Ascending aorta (tissue), 2 donors: ENCODE measurements at regions not wholly inside any gene's neighbourhood (a gene's known extent, or its start where the extent isn't known, plus 50 kb on each side); places are given as distances from the start of the nearest gene placed in this dataset.

ENCODE experiments used
- DNase-seq, 2 donors: peaks; one replicate each; pipeline ENCODE4 v3.0.0-alpha.2; 2019; ENCODE audit warnings: low spot score in 2 of 2
- H3K27ac ChIP-seq, 2 donors: fragments of 200-600 bp; sonication (generic); one replicate each; pipeline ENCODE4 v1.5.1; 2016 to 2017; ENCODE audit warnings: mild to moderate bottlenecking in 1 of 2
- H3K27me3 ChIP-seq: fragments of 200-600 bp; sonication (generic); one replicate; pipeline ENCODE4 v1.5.1; 2017
- H3K36me3 ChIP-seq, 2 donors: fragments of 200-600 bp; sonication (generic); one replicate each; pipeline ENCODE4 v1.5.1; 2016
- H3K4me1 ChIP-seq, 2 donors: fragments of 200-600 bp; sonication (generic); one replicate each; pipeline ENCODE4 v1.5.1; 2016 to 2017; ENCODE audit warnings: mild to moderate bottlenecking in 1 of 2
- H3K4me3 ChIP-seq, 2 donors: fragments of 200-600 bp; sonication (generic); one replicate each; pipeline ENCODE4 v1.5.1; 2016 to 2017; ENCODE audit warnings: mild to moderate bottlenecking in 1 of 2
- H3K9me3 ChIP-seq, 2 donors: fragments of 200-600 bp; sonication (generic); one replicate each; pipeline ENCODE4 v1.5.1; 2016
- intact Hi-C: fragments of 100-400 bp; cut with DNase I; formaldehyde crosslinking; loops from one replicate; pipeline ENCODE4 v1.15.1; 2023
- TF ChIP-seq, protein P1 (sequence below), 3 experiments: fragments of 200-600 bp in 2 of 3; fragments of 450-650 bp in 1 of 3; sonication (generic) in 2 of 3; IDR thresholded peaks; one replicate each; pipeline ENCODE4 v1.5.1; 2016 to 2019; ENCODE audit warnings: antibody characterized with exemption in 3 of 3, mild to moderate bottlenecking in 1 of 3, moderate library complexity in 1 of 3

DNA sequence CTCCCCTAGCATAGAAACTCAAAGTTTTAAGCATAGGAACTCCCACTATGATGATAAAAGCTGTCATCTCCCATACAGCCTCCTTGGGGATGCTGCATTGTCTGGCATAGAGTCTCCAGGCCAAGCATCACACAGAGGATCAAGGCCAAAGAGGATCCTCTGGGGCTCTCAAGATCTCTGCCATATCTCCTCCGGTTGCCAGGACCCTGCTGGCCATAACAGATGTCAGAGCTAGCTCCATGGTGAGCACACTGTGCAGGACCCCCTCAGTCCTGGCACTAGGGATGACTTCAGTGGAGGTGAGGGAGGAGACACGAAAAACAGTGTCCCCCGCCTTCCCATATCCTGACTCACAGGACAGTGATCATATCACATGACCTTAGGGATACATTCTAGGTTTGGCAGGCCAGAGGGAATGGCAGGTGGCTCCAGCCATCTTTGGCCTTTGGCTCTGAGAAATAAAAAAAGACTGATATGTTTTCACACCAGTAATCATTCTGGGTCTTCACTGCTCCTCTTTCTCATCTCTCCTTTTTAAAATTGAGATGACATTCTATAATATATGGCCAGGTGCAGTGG is 235.0 kb downstream of the MYCN start:
- TF ChIP-seq, protein P1, sequence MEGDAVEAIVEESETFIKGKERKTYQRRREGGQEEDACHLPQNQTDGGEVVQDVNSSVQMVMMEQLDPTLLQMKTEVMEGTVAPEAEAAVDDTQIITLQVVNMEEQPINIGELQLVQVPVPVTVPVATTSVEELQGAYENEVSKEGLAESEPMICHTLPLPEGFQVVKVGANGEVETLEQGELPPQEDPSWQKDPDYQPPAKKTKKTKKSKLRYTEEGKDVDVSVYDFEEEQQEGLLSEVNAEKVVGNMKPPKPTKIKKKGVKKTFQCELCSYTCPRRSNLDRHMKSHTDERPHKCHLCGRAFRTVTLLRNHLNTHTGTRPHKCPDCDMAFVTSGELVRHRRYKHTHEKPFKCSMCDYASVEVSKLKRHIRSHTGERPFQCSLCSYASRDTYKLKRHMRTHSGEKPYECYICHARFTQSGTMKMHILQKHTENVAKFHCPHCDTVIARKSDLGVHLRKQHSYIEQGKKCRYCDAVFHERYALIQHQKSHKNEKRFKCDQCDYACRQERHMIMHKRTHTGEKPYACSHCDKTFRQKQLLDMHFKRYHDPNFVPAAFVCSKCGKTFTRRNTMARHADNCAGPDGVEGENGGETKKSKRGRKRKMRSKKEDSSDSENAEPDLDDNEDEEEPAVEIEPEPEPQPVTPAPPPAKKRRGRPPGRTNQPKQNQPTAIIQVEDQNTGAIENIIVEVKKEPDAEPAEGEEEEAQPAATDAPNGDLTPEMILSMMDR (IDR thresholded peaks at IDR 0.05): no peak
- Histone ChIP-seq H3K36me3 (no peaks in the 10 kb centered on the region), H3K9me3 (no peaks in the 10 kb centered on the region), H3K4me1 (no peaks in the 10 kb centered on the region), H3K27ac (no peak overlapping the region), H3K27me3 (no peaks in the 10 kb centered on the region), H3K4me3 (no peak overlapping the region)
- no peak for DNase-seq
- intact Hi-C loops: no loop called here

DNA sequence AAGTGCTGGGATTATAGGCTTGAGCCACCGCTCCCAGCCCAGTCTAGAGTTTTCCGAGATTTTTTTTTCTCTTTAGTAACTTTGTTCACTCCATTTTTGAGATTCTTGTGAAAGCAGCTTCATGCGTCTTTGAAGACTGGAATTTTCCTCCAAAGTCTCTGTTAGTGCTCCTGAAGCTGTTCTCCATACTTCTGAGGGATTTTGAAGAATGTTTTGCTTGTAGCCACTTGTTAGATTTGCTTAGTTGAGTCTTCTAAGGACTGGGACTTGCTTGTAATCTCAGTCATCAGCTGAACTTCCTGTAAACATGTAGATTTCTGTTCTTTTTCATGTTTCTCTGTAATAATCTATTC is 234.3 kb downstream of the MYCN start:
- Histone ChIP-seq H3K4me1 (no peaks in the 10 kb centered on the region), H3K27me3 (no peaks in the 10 kb centered on the region), H3K4me3 (no peak overlapping the region), H3K9me3 (no peaks in the 10 kb centered on the region), H3K27ac (no peak overlapping the region), H3K36me3 (no peaks in the 10 kb centered on the region)
- TF ChIP-seq, protein P1 (IDR thresholded peaks at IDR 0.05): no peak
- intact Hi-C loops: no loop called here
- no peak for DNase-seq

DNA sequence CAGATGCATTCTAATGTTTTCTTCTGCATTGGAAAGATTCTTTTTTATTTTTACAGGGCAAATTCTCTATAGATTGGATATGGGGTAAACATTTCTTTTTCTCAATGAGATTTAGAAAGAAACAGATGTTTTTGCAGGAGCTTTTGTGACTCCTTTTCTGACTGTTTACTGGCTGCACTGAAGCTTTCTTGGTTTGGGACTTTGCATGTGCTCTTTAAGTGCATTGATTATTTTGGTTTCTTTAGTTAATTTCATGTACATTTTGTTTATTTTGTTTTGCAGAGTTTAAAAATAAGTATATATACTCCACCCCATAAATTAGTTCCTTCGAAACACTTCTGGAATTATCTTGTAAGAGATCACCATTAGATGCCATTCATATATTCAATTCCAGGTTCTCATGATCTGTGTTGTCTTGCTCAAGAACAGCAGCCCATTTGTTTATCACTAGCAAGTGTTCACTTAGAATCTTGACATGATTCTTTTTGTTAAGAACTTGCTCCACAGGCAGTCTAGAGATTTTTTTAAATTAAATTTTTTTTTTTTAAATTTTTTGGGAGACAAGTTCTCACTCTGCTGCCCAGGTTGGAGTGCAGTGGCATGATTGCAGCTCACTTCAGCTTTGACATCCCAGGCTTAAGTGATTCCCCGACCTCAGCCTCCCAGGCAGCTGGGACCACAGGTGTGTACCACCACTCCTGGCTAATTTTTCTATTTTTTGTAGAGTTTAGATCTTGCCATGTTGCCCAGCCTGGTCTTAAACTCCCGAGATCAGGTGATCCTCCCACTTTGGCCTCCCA is 233.7 kb downstream of the MYCN start:
- no peaks in the 10 kb centered on the region for H3K4me1 ChIP-seq
- intact Hi-C loops: no loop called here
- TF ChIP-seq, protein P1 (IDR thresholded peaks at IDR 0.05): no peak
- no peaks in the 10 kb centered on the region for H3K9me3 ChIP-seq
- H3K4me3 ChIP-seq: no peak overlapping the region
- no peak for DNase-seq
- no peaks in the 10 kb centered on the region for H3K36me3 ChIP-seq
- no peaks in the 10 kb centered on the region for H3K27me3 ChIP-seq
- H3K27ac ChIP-seq: no peak overlapping the region

DNA sequence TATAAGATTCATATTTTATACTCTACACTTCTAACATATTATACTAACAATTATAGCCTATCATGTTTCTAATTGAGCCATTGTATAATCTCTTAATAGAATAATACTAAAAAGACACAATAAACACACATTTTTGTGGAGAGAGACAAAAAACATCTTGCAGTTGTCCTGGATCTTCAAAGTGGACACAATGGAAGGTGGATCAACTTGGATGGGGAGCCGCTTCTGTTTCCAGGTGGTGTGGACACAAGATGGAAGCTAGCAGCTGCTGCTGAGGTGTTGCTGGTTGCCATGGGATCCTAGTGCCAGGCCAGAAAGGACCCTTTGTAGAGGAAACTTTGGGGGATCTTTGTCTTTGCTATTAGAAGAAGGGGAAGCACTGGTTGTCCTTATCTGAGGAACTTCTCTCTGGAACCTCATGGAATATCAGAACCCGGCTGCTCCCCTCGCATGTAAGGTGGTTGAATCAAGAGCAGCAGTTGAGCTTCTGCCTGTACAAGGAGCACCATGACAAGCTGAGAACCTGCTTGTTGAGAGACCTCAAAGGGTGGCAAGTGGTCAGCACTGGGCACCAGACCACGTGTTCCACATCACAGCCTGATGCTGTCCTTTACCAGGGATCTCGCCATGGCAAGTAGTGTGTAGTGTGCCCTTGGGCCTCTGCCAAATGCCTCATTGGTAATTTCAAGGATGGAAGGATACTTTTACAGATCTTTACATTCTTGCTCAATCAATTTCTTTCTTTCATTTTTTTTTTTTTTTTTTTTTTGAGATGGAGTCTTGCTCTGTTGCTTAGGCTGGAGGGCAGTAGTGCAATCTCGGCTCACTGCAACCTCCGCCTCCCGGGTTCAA is 232.2 kb downstream of the MYCN start:
- Histone ChIP-seq H3K4me1 (no peaks in the 10 kb centered on the region), H3K4me3 (no peak overlapping the region), H3K9me3 (no peaks in the 10 kb centered on the region), H3K36me3 (no peaks in the 10 kb centered on the region), H3K27ac (no peak overlapping the region), H3K27me3 (no peaks in the 10 kb centered on the region)
- intact Hi-C loops: no loop called here
- TF ChIP-seq, protein P1 (IDR thresholded peaks at IDR 0.05): no peak
- DNase-seq: no peak

DNA sequence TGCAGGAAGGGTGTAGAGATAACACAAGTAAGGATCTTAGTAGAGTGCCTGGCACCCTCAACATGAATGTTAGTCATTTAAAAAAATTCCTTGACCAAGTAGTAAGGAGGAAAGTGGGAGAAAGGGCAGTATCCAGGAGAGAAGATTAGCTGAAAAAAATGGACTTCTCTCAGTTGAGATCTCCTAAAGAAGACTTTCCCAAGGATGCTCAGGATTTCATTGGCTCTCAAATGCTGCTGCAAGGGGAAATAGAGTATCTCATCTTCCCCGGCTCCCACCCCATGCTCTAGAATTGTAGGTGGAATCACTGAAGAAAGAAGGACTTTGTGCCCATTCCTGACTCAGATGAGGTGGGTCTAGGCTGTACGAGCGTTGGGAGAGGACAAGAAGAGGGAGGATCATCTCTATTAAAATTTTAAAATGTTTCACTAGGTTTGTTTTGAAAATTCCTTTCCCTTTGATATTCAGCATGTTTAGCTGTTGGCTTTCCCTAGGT is 231.1 kb downstream of the MYCN start:
- H3K36me3 ChIP-seq: no peaks in the 10 kb centered on the region
- H3K27me3 ChIP-seq: no peaks in the 10 kb centered on the region
- H3K9me3 ChIP-seq: no peaks in the 10 kb centered on the region
- TF ChIP-seq, protein P1 (IDR thresholded peaks at IDR 0.05): no peak
- H3K4me3 ChIP-seq: no peak overlapping the region
- no peak overlapping the region for H3K27ac ChIP-seq
- DNase-seq: no peak
- no peaks in the 10 kb centered on the region for H3K4me1 ChIP-seq
- intact Hi-C loops: no loop called here
